ENCODE measurements at regions not wholly inside any gene's neighbourhood (a gene's known extent, or its start where the extent isn't known, plus 50 kb on each side); places are given as distances from the start of the nearest gene placed in this dataset.

GRCh38 chr2:22003270-22003669 lies 879.5 kb downstream of the TDRD15 start:
- H3K4me3 ChIP-seq = no peak overlapping the region
- DNase-seq (ENCODE audit: low read depth in 1 of 2, low spot score in 2 of 2) = no peak
- no peaks in the 10 kb centered on the region; the same call in 1 of the 2 replicates for H3K9me3 ChIP-seq (replicated peaks)
- no peak overlapping the region for H3K27ac ChIP-seq
- no peaks in the 10 kb centered on the region for H3K27me3 ChIP-seq (replicated peaks)
- no peaks in the 10 kb centered on the region for H3K36me3 ChIP-seq
- H3K4me1 ChIP-seq (replicated peaks) = no peaks in the 10 kb centered on the region

DNA sequence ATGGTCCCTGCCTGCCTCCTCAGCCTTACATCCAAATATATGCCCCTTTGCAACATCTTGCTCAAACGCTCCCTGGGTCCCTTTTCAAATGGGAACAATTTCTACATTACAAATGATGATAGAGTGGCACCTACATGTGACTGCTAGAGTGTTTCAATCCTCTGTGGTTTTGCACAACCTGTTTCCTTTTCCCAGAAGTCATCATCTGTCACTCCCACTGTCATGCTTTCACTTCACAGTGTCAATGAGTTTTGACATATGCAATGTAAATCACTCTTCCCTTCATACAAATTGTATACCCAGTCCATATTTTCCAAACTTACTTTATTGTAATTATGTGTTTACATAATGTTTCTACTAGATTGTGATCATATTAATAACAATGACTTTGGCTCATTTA lies 887.3 kb downstream of the TDRD15 start:
- no peaks in the 10 kb centered on the region for H3K36me3 ChIP-seq
- H3K4me1 ChIP-seq (replicated peaks) = no peaks in the 10 kb centered on the region
- no peak overlapping the region for H3K27ac ChIP-seq
- no peaks in the 10 kb centered on the region; the same call in 1 of the 2 replicates for H3K9me3 ChIP-seq (replicated peaks)
- no peak overlapping the region for H3K4me3 ChIP-seq
- no peaks in the 10 kb centered on the region for H3K27me3 ChIP-seq (replicated peaks)
- no peak for DNase-seq (ENCODE audit: low read depth in 1 of 2, low spot score in 2 of 2)

DNA sequence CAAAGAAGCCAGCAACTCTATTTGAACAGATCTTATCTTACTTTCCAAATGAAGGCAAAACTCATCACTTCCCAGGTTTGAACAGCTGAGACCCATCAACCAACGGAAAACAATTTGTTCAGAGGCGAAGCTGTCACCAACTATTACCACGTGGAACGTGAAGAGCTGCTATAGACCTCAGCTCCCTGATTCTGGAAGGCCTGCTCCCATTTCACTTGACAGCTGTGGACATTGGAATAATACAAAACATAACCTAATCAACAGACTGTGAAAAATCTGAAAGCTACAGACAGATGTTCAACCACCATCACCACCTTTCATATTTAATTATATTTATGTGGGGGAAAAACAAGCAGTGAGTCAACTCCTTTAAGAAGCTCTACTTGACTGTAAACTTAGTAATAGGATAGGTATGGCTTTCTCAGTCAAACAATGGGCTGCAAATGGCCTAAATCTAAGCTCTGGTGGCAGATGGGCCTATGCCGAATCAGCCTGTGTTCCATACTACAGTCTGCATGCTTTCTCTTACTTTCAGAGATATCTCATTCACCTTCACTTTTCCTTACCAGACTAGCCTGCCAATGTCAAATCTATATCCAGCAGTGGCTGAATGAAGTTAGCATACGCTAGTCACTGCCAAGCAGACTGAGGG lies 896.4 kb downstream of the TDRD15 start:
- peaks cover 2% of the 10 kb centered on the region; the same call in 1 of the 2 replicates for H3K9me3 ChIP-seq (replicated peaks)
- no peaks in the 10 kb centered on the region for H3K4me1 ChIP-seq (replicated peaks)
- H3K36me3 ChIP-seq = no peaks in the 10 kb centered on the region
- H3K27me3 ChIP-seq (replicated peaks) = no peaks in the 10 kb centered on the region
- H3K27ac ChIP-seq = no peak overlapping the region
- DNase-seq (ENCODE audit: low read depth in 1 of 2, low spot score in 2 of 2) = no peak
- H3K4me3 ChIP-seq = no peak overlapping the region

- Histone ChIP-seq H3K27me3 (replicated peaks) (no peaks in the 10 kb centered on the region), H3K9me3 (replicated peaks) (no peaks in the 10 kb centered on the region; the same call in 1 of the 2 replicates), H3K36me3 (no peaks in the 10 kb centered on the region), H3K4me1 (replicated peaks) (no peaks in the 10 kb centered on the region), H3K27ac (no peak overlapping the region), H3K4me3 (no peak overlapping the region)
- no peak for DNase-seq (ENCODE audit: low read depth in 1 of 2, low spot score in 2 of 2)
Observed at GRCh38 chr2:22027345-22028005, 903.7 kb downstream of the TDRD15 start.

GRCh38 chr2:22035361-22035830 lies 911.6 kb downstream of the TDRD15 start:
- Histone ChIP-seq H3K4me3 (no peak overlapping the region), H3K27ac (no peak overlapping the region), H3K36me3 (no peaks in the 10 kb centered on the region), H3K4me1 (replicated peaks) (no peaks in the 10 kb centered on the region), H3K9me3 (replicated peaks) (no peaks in the 10 kb centered on the region), H3K27me3 (replicated peaks) (no peaks in the 10 kb centered on the region)
- no peak for DNase-seq (ENCODE audit: low read depth in 1 of 2, low spot score in 2 of 2)

DNA sequence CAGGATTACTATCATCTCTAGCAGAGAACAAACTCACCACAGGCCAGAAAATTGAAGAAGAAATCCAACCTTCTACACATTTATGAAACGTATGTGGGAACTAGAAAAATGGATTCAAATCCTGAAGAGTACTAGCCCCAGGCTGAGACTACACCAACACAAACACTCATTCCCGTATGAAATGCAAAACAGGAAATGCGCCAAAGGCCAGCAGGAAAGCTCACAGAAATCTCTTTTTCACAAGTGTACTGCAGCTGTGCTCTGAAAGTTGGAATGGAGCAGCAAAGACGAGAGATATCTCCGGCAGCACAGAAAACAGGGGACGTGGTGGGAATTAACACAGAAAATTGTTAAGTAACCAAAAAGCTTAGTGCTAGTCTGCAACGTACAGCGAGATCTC lies 913.5 kb downstream of the TDRD15 start:
- DNase-seq (ENCODE audit: low read depth in 1 of 2, low spot score in 2 of 2) = no peak
- no peaks in the 10 kb centered on the region for H3K9me3 ChIP-seq (replicated peaks)
- H3K27me3 ChIP-seq (replicated peaks) = no peaks in the 10 kb centered on the region
- no peaks in the 10 kb centered on the region for H3K4me1 ChIP-seq (replicated peaks)
- H3K4me3 ChIP-seq = no peak overlapping the region
- no peaks in the 10 kb centered on the region for H3K36me3 ChIP-seq
- H3K27ac ChIP-seq = no peak overlapping the region

GRCh38 chr2:22043784-22044183 lies 920.0 kb downstream of the TDRD15 start:
- Histone ChIP-seq H3K27me3 (replicated peaks) (no peaks in the 10 kb centered on the region), H3K36me3 (no peaks in the 10 kb centered on the region), H3K27ac (no peak overlapping the region), H3K4me3 (no peak overlapping the region), H3K9me3 (replicated peaks) (no peaks in the 10 kb centered on the region), H3K4me1 (replicated peaks) (no peaks in the 10 kb centered on the region)
- no peak for DNase-seq (ENCODE audit: low read depth in 1 of 2, low spot score in 2 of 2)

GRCh38 chr2:22055784-22056620 lies 932.2 kb downstream of the TDRD15 start:
- no peaks in the 10 kb centered on the region for H3K27me3 ChIP-seq (replicated peaks)
- H3K36me3 ChIP-seq = no peaks in the 10 kb centered on the region
- no peak for DNase-seq (ENCODE audit: low read depth in 1 of 2, low spot score in 2 of 2)
- H3K9me3 ChIP-seq (replicated peaks) = no peaks in the 10 kb centered on the region; the same call in 1 of the 2 replicates
- H3K27ac ChIP-seq = no peak overlapping the region
- H3K4me3 ChIP-seq = no peak overlapping the region
- H3K4me1 ChIP-seq (replicated peaks) = no peaks in the 10 kb centered on the region

GRCh38 chr2:22056621-22057132 lies 932.9 kb downstream of the TDRD15 start:
- DNase-seq (ENCODE audit: low read depth in 1 of 2, low spot score in 2 of 2) = no peak
- no peaks in the 10 kb centered on the region; the same call in 1 of the 2 replicates for H3K9me3 ChIP-seq (replicated peaks)
- H3K4me3 ChIP-seq = no peak overlapping the region
- no peaks in the 10 kb centered on the region for H3K4me1 ChIP-seq (replicated peaks)
- no peaks in the 10 kb centered on the region for H3K27me3 ChIP-seq (replicated peaks)
- H3K36me3 ChIP-seq = no peaks in the 10 kb centered on the region
- no peak overlapping the region for H3K27ac ChIP-seq

DNA sequence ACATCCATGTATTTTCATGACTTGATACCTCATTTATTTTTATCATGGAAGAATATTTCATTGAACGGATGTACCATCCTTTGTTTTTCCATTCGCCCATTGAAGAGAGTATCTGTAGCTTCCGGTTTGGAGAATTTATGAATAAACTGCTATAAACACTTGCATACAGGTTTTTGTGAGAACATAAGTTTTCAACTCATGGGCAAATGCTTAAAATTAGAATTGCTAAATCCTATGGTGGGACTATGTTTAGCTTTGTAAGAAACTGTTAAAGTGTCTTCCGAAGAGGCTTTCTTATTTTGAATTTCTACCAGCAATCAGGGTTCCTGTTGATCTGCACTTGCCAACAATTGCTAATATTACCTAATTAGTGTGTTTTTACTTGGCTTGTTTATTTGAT lies 938.9 kb downstream of the TDRD15 start:
- no peaks in the 10 kb centered on the region for H3K27me3 ChIP-seq (replicated peaks)
- H3K9me3 ChIP-seq (replicated peaks) = no peaks in the 10 kb centered on the region
- H3K4me3 ChIP-seq = no peak overlapping the region
- H3K36me3 ChIP-seq = no peaks in the 10 kb centered on the region
- DNase-seq (ENCODE audit: low read depth in 1 of 2, low spot score in 2 of 2) = no peak
- H3K27ac ChIP-seq = no peak overlapping the region
- no peaks in the 10 kb centered on the region for H3K4me1 ChIP-seq (replicated peaks)

- no peaks in the 10 kb centered on the region for H3K36me3 ChIP-seq
- H3K4me3 ChIP-seq = no peak overlapping the region
- no peaks in the 10 kb centered on the region for H3K27me3 ChIP-seq (replicated peaks)
- no peaks in the 10 kb centered on the region for H3K4me1 ChIP-seq (replicated peaks)
- no peak for DNase-seq (ENCODE audit: low read depth in 1 of 2, low spot score in 2 of 2)
- H3K9me3 ChIP-seq (replicated peaks) = no peaks in the 10 kb centered on the region
- H3K27ac ChIP-seq = no peak overlapping the region
Observed at GRCh38 chr2:22076454-22076853, 952.7 kb downstream of the TDRD15 start.

DNA sequence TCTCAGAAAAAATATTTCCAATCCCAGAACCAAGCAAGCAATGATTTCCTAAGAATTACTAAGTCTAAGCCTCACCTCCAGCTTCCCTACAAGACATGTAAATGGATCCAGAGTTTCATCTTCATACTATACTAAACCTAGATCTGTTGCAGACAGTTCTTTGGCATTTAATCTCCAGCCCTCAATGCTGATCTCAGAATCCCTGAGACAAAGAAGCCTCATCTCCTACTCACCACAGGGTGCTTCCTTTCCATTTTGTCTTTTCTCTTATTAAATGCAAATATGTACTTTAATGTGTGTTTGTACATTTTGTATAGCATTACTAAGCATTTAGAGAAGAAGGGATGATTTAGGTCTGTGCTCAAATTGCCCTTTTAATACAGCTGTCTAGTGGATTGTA lies 954.9 kb downstream of the TDRD15 start:
- Histone ChIP-seq H3K36me3 (no peaks in the 10 kb centered on the region), H3K27ac (no peak overlapping the region), H3K4me1 (replicated peaks) (no peaks in the 10 kb centered on the region), H3K27me3 (replicated peaks) (no peaks in the 10 kb centered on the region), H3K4me3 (no peak overlapping the region), H3K9me3 (replicated peaks) (no peaks in the 10 kb centered on the region)
- no peak for DNase-seq (ENCODE audit: low read depth in 1 of 2, low spot score in 2 of 2)

DNA sequence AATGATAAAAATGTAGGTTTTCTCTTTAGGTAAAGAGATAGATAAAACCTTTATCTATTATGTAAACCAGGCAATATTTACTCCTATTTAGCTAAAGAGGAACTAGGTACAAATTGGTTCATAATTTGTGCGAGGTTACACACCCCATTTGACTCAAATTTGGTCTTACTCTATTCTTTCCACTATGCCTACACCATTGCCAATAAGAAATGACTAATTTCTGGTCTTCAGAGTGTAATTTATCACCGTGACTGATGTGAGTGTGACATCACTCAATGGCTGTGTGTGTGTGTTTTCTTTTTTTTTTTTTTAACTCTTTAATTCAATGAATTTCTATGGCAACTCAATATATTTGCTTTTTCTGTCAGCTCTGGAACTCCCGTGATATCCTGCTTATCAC lies 955.8 kb downstream of the TDRD15 start:
- Histone ChIP-seq H3K36me3 (no peaks in the 10 kb centered on the region), H3K9me3 (replicated peaks) (no peaks in the 10 kb centered on the region), H3K4me3 (no peak overlapping the region), H3K27me3 (replicated peaks) (no peaks in the 10 kb centered on the region), H3K27ac (no peak overlapping the region), H3K4me1 (replicated peaks) (no peaks in the 10 kb centered on the region)
- no peak for DNase-seq (ENCODE audit: low read depth in 1 of 2, low spot score in 2 of 2)

DNA sequence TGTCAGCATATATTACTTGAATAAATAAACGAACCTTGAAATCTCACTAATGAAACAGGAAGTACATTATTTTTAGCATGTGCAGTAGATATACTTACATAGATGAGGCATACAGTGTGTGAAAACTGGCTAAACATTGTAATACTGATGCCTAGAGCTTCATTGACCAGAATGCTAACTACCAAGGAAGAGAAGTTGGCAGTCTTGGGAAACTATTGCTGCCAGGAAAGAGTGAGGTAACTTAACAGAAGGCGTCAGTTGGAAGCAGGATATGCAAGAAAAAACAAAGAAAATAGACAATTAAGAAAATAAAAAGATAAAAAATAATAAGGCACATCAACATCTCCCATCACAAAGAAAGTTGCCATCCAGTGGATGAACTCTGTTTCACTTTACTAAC lies 963.0 kb downstream of the TDRD15 start:
- Histone ChIP-seq H3K27ac (no peak overlapping the region), H3K36me3 (no peaks in the 10 kb centered on the region), H3K27me3 (replicated peaks) (no peaks in the 10 kb centered on the region), H3K4me3 (no peak overlapping the region), H3K4me1 (replicated peaks) (no peaks in the 10 kb centered on the region), H3K9me3 (replicated peaks) (no peaks in the 10 kb centered on the region)
- no peak for DNase-seq (ENCODE audit: low read depth in 1 of 2, low spot score in 2 of 2)

Data from SJSA1 (cell line).